GM19328 (cell line): ENCODE measurements at regions not wholly inside any gene's neighbourhood (a gene's known extent, or its start where the extent isn't known, plus 50 kb on each side); places are given as distances from the start of the nearest gene placed in this dataset.
"Not testable (repeated sequence)": the region's sequence is repeated elsewhere in the genome, so short reads cannot be mapped to it uniquely, and the experiment has no call there.

Experiments used
- ATAC-seq: cut with Tn5 transposase; IDR thresholded peaks from one replicate; pipeline ENCODE4 v1.9.1; 2021; ENCODE audit warnings: mild to moderate bottlenecking, moderate library complexity; ENCODE audit not compliant: unreplicated experiment

DNA sequence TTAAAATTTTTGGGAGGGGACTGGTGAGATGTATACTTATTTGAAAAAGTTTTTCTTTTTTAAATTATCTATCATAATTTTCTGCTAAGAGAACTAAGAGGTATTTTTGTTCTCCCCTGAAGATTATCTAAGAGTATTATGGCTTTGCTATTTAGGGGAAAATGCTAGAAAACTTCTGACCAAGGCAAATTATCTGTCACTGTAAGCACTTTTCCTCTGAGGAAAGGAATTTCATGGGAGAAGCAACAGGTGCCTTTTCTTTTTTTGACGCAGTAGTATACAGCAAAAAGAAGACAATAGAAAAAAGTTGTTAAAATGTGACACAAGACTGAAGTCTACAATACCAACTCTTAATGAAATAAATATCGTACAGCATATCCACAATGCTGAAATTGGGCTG is 201.6 kb upstream of the NANOGP8 start:
- ATAC-seq = no peak

DNA sequence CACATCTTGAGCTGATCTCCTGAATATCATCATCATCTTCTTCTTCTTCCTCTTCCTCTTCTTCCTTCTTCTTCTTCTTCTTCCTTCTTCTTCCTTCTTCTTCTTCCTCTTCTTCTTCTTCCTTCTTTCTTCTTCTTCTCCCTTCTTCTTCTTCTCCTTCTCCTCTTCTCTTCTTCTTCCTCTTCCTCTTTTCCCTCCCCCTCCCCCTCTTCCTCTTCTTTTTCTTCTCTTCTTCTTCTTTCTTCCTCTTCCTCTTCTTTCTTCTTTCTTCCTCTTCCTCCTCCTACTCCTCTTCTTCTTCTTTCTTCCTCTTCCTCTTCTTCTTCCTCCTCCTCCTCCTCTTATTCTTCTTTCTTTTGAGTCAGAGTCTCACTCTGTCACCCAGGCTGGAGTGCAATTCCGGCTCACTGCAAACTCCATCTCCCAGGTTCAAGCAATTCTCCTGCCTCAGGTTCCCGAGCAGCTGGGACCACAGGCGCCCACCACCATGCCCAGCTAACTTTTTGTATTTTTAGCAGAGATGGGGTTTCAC is 197.9 kb upstream of the NANOGP8 start:
- no peak for ATAC-seq

DNA sequence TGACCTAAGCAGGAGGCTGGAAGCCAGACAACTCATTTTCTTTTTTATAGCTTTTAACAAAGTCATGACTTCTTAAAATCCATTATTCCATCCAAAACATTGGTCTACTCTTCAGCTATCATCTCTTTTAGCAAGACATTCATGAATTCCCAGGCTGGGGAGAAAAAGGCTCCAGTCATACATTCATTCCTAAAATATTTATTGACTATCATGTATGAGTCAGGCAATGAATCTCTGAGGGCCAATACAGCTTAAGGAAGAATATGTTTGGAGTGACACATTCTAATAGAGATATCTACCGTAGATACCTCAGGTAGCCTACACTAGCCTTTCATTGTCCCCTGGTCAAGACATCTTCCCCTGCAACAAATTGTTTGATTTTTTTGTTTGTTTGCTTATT is 196.4 kb upstream of the NANOGP8 start:
- no peak for ATAC-seq

DNA sequence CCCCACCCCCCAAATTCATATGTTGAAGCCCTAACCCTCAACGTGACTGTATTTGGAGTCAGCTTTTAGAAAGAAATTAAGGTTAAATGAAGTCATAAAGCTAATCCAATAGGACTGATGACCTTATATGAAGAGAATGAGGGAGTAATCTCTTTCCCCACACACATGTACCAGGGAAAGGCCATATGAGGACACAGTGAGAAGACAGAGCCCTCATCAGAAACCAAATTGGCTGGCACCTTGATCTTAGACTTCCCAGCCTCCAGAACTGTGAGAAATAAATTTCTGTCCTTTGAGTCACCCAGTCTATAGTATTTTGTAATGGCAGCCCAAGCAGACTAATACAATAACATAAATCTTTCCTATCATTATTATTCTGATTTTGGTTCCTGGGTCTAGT is 194.7 kb upstream of the NANOGP8 start:
- no peak for ATAC-seq

DNA sequence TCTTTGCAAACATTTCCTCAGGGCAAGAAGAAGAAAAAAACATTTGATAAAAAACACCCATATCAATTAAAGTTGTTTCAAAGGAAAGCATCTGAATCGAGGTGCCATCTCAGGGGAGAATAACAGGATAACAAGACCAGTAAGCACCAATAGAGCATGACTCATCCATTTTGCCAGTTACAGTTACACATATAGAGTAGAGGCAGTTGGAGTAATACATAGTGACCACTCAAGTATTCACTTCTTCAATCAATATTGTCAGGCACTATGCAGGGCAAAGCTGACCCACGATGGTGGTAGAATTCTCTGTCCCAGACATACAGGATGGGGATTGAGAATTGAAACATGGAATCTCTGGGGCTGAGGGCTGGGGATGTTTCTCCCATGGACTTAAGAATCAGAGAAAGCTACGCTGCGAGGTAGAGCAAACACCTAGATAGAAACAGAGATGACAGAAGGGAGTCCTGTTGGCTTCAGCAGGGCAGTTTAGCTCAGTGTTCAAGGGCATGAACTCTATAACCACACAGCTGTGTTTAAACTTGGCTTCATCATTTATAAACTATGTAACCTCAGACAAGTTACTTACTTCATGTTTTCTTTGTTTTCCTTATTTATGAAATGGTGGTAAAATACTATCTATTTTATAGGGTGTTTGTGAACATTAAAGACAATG is 186.4 kb upstream of the NANOGP8 start:
- ATAC-seq = no peak

DNA sequence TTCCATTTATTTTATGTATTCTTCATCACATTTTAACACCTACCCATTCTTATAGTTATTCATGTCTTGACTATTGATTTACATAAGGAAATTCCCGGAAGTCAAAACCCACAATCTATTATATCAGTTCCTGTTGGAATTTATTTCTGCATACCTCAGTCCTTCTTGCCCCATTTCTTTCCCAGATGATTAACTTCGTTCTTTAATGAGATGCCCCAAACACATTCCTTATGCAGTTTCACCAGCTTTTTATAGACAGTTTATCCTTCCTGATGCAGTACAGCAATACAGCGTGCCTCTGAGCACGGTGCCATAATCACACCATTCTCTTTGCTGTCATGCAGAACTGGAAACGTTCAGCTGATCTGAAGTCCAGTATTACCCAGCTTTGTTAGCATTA is 175.8 kb upstream of the NANOGP8 start:
- no peak for ATAC-seq

DNA sequence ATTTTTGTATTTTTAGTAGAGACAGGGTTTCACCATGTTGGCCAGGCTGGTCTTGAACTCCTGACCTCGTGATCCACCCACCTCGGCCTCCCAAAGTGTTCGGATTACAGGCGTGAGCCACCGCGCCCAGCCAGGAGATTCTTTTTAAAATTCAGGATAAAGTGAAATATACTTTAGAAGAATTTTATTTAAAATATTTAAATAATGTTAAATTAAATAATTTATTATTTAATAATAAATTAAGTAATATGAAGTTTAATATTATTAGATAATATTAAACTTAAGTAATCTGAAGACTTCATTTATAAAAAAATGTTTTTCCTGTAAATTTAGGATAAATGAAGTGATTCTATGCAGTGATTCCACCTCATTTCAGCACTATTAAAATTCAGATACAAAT is 175.2 kb upstream of the NANOGP8 start:
- not testable (repeated sequence) for ATAC-seq

DNA sequence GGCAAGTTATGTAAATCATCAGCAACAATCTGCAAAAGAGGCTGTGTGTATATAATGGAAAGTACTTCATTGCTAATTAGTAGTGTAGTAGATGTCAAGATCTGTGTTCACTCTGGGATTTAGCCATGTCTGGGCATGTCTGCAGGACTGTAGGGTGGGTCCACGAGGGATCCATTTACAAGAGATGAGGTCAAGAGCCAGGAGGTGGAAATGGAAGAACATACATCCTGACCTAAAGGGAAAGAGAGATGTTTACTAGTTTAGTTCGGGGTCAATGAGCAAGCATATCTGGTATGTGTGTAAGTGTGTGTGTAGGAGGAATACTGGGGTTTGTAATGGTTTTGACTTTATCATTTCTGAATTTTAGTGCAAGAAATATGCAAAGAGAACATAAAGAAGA is 171.5 kb upstream of the NANOGP8 start:
- ATAC-seq = no peak

DNA sequence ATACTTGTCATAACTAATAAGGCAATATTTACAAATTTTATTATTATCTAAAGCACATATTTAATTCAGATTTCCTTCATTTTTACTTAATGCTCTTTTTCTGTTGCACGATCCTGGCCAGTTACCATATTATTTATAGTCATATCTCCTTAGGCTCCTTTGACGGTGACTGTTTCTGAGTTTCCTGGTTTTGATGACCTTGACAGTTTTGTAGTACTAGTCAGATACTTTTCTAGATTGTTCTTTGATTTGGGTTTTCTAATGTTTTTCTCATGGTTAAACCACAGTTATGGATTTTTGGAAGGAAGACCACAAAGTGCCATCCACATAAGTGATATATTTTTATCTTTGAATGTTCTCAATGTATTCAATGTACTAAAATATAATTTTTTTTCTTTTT is 171.0 kb upstream of the NANOGP8 start:
- no peak for ATAC-seq

DNA sequence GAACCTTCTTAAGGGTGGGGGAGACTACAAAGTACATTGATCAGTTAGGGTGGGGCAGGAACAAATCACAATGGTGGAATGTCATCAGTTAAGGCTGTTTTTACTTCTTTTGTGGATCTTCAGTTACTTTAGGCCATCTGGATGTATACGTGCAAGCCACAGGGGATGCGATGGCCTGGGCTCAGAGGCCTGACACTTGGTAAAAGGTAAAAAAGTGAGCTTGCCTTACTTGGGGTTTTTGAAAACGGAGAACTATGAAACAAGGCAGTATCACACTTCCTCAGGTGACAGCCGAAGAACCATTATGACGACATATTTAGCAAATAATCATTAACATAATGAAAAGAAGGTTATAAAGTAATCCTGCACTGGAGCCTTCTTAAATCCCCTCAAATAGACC is 169.8 kb upstream of the NANOGP8 start:
- not testable (repeated sequence) for ATAC-seq

DNA sequence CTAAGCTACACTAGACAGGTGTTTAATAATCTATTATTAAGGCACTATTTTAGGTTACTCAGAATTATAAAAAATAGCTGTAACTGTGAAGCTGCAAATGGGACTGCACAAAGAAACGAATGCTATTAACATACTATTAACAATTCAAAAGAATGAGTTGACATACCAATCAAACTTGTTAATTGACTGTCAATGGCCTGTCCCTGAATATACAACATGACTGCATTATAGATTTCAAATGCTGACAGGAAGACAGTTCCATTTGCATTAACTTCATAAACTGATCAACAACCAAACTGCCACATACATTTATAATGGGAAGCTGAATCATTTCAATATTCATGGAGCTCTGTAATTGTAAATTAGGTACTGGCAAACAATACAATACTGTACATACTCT is 169.0 kb upstream of the NANOGP8 start:
- ATAC-seq = no peak

DNA sequence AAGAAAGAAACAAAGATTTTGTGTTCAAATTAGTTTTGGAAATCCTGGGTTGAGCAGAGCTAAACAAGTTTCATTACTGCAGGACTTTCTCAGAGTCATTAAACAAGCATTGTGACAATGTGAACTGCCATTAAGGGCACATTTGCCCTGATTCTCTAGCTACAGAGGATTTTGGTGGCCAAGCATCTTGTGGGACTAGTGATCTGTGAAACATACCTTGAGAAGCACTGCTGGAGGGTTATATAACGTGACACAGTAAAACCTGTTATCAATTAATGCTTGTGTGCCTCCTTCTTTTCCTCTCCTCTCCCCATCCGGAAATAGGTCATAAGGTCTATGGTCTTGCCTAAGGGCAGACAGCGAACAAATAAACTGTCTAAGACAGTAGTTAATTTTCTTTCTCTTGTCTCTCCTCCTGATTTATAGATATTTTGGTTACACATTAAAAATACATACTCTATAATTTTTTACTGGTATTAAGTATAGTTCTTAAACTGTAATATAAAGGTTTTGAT is 167.3 kb upstream of the NANOGP8 start:
- no peak for ATAC-seq

DNA sequence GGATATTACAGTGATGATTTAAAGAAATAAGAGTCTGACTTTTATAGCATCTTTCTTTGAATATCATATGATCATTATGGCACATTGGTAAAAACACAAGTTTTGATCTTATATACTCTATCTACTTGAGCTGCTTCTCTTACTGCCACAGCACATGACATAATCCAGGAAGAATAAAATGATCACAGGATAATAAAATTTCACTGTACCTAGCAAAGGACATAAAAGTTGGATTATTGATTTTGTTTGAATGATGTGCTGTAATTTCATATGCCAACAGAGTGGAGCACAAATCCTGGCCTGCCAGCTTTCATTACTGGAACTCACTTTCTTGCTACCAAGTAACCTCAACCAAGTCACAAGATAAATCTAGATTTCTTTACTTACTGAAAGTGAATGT is 162.1 kb upstream of the NANOGP8 start:
- ATAC-seq = no peak

DNA sequence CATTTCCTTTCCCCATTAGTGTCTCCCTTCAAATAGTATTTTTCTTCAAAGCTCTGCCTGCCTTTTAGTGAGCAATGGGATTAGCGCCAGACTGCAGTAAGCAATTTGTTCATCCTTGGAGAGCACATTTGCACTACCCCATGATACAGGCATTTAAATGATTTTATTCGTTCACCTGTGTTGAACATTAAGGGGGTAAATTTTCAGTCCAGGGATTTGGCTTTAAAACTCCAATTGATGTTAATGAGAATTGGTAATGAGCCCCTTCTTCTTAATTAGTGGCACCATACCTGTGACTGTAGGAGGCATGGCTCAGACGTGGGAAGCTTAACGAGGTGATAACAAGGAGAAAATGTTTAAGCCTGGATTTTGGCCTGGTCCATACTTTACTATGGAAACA is 161.4 kb upstream of the NANOGP8 start:
- ATAC-seq = no peak

DNA sequence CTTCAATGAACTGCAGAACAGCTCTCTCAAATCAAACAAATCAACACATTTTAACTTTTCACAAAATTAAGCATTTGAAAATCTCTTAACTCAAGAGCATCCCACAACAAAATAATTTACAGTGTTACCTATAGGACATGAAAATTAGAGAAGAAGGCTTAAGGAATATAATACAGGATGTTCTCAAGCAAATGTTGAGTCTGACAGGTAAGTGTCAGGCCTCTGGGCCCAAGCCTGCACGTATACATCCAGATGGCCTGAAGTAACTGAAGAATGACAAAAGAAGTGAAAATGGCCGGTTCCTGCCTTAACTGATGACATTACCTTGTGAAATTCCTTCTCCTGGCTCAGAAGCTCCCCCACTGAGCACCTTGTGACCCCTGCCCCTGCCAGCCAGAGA is 160.6 kb upstream of the NANOGP8 start:
- ATAC-seq = not testable (repeated sequence)

DNA sequence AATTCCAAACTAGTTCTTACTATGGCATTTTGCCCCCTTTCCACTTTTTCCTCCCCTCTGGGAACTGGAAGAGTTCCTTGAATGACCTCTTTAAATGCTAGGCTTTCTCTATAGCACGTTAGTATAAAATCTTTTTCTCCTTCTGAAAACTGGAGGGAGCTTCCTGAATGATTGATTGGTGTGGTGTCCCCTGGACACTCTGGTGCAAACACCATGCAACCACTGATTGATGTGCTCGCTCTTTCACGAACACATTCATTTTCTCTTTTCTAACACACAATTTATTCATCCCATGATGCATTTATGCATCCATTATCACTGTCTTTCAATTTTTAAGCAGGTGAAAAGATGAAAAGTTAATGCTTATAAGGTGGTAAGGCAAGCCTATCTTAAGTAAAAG is 159.1 kb upstream of the NANOGP8 start:
- no peak for ATAC-seq

DNA sequence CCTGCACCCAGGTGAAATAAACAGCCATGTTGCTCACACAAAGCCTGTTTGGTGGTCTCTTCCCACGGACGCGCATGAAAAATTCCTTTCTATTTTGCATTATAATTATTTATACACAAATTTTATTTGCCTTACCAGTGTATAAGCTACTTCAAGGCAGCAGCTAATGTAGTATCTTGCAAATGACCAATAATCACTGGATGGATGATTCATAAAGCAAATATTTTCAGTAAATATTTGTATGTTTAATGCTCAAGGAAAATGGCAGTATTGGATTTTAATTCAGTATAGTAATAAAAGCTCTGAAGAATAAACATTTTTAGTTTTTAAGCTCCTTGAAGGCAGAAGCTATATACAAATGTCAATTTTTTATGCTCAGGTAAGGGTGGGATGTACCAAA is 158.7 kb upstream of the NANOGP8 start:
- no peak for ATAC-seq

DNA sequence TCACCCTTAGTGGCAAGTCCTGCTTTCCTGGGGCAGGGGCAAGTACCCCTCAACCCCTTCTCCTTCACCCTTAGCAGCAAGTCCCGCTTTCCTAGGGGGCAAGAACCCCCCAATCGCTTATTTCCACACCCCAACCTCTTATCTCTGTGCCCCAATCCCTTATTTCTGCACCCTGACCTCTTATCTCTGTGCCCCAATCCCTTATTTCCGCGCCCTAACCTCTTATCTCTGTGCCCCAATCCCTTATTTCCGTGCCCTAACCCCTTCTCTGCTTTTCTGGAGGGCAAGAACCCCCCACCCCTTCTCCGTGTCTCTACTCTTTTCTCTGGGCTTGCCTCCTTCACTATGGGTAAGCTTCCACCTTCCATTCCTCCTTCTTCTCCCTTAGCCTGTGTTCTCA is 154.6 kb upstream of the NANOGP8 start:
- not testable (repeated sequence) for ATAC-seq

DNA sequence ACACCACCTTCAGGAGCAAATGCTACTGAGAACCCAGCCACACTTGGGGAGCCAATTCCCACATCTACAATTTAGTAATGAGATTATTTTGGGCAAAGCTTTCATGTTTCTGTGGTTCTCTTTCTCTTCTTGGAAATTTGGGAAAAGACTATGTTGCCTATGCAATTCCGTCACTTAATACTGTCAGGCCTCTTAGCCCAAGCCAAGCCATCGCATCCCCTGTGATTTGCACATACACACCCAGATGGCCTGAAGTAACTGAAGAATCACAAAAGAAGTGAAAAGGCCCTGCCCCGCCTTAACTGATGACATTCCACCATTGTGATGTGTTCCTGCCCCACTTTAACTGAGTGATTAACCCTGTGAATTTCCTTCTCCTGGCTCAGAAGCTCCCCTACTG is 153.4 kb upstream of the NANOGP8 start:
- not testable (repeated sequence) for ATAC-seq

DNA sequence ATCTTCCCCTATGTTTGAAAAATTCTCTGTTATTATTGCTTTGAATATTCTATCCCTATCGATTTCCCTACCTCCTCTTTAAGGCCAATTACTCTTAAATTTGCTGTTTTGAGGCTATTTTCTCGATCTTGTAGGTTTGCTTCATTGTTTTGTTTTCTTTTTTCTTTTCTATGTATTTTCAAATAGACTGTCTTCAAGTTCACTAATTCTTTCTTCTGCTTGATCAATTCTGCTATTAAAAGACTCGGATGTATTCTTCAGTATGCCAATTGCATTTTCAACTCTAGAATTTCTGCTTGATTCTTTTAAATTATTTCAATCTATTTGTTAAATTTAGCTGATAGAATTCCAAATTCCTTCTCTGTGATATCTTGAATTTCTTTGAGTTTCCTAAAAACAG is 144.0 kb upstream of the NANOGP8 start:
- no peak for ATAC-seq

DNA sequence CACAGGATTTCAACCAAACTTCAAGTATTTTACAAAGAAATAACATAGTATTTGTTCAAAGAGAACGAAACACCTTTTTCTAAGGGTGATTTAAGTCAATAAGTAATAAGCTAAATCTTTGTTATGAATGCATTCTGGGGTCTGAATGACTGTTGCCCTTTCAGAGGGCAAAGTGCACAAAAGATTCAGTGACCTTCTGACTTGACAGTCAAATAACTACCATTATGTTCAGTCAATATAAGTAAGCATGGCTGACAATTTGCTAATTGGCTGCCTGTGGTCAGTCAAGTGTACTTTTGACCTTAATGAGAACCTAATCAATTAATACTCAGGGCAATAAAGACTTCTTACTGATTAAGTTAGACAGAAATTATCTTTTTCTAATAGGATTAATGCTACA is 133.1 kb upstream of the NANOGP8 start:
- no peak for ATAC-seq

DNA sequence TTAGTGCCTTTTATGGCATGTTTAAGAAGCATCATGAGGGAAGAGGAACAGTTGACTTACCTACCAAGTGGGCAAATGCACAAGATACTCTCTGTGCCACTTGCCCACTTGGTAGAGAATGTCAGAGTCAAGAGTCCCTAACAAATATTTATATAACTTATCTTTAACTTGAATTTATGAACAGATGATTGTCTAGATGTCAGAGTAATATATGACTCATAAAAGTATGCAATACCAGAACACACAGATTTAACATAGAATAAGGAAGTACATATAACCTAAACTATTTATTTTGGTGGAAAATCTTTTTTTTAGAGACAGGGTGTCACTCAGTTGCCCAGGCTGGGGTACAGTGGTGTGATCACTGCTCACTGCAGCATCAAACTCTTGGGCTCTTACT is 130.0 kb upstream of the NANOGP8 start:
- ATAC-seq = no peak
